HL-60 (cell line): ENCODE measurements at regions not wholly inside any gene's neighbourhood (a gene's known extent, or its start where the extent isn't known, plus 50 kb on each side); places are given as distances from the start of the nearest gene placed in this dataset.

Experiments
- CTCF ChIP-seq: IDR thresholded peaks from one replicate; pipeline ENCODE4 v1.5.1; 2011; ENCODE audit warnings: low read length, control low read depth, inconsistent platforms; ENCODE audit not compliant: insufficient read depth
- GABPA ChIP-seq: IDR thresholded peaks from 2 replicates; pipeline ENCODE4 v1.6.1; 2012; ENCODE audit warnings: low read depth
- POLR2AphosphoS5 ChIP-seq: IDR thresholded peaks from 2 replicates; pipeline ENCODE4 v1.6.1; 2012; ENCODE audit warnings: low read depth
- REST ChIP-seq: IDR thresholded peaks from 2 replicates; pipeline ENCODE4 v1.6.1; 2012; ENCODE audit warnings: low read depth; ENCODE audit not compliant: insufficient replicate concordance
- SPI1 ChIP-seq: IDR thresholded peaks from 2 replicates; pipeline ENCODE4 v1.6.1; 2012; ENCODE audit warnings: low read depth, mild to moderate bottlenecking, borderline replicate concordance

GRCh38 chr14:58730792-58731464, 93.2 kb downstream of the DACT1 start:
- TF ChIP-seq CTCF: no peak
- no peak for TF ChIP-seq REST
- TF ChIP-seq GABPA: no peak
- TF ChIP-seq POLR2AphosphoS5: no peak
- TF ChIP-seq SPI1: no peak
